ENCODE measurements at regions not wholly inside any gene's neighbourhood (a gene's known extent, or its start where the extent isn't known, plus 50 kb on each side); places are given as distances from the start of the nearest gene placed in this dataset.

GRCh38 chr2:198571393-198571792 is 767.0 kb downstream of the PLCL1 start:
- TF ChIP-seq CTCF (IDR thresholded peaks at IDR 0.05 in 4 of 5, conservative IDR thresholded peaks at IDR 0.05 in 1 of 5) (no peak), POLR2A (IDR thresholded peaks at IDR 0.05) (no peak)

Measured in gastrocnemius medialis (tissue), 4 donors.